ENCODE measurements at regions not wholly inside any gene's neighbourhood (a gene's known extent, or its start where the extent isn't known, plus 50 kb on each side); places are given as distances from the start of the nearest gene placed in this dataset.

- DNase-seq (ENCODE audit: low read depth in 2 of 3, low spot score in 1 of 3) = no peak
These were observed 52.0 kb upstream of the OSBPL8 start for GRCh38 chr12:76611533-76611932.

DNA sequence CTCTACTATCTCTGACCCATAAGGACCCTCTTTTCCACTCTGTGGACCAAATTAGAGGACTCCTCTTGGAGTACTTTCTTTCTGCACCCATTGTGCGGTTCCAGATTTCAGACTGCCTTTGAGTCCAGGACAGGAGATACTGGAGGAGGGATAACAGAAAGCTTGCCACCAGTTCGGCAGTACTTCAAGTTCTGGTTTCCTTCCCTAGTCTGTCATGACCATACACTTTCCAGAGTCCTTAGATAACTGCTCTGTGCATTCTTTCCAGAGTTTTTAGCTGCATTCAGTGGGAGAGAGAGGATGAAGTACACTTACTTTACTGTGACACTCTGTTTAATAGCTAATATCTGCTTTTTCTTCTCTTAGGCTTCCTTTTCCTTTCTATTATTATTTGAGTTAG is 54.8 kb upstream of the OSBPL8 start:
- no peak for DNase-seq (ENCODE audit: low read depth in 2 of 3, low spot score in 1 of 3)

DNA sequence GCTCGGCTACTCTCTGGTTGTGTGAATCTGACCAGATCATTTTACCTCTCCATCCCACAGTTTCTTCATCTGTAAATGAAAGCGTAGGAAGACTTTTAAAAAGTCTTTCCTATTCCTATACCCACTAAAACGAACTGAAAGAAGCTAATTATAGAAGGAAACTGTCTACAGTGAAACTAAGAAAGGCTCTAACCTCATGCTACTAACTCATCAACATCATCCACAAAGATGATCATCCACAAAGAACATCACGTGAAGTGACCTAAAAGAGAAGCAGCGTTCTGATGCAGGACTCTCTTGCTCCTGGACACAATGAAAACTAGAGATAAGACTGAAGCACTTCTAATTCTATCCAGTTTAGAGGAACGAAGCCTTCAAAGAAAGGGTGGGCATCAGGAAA is 58.5 kb upstream of the OSBPL8 start:
- no peak for DNase-seq (ENCODE audit: low read depth in 2 of 3, low spot score in 1 of 3)

- peak; percentile 39 to 57 (median 42) for DNase-seq (ENCODE audit: low read depth in 2 of 3, low spot score in 1 of 3)
These were observed 62.0 kb upstream of the OSBPL8 start for GRCh38 chr12:76621582-76622024.

- DNase-seq (ENCODE audit: low read depth in 2 of 3, low spot score in 1 of 3) = no peak
These were observed 62.8 kb upstream of the OSBPL8 start for GRCh38 chr12:76622351-76622750.

- DNase-seq (ENCODE audit: low read depth in 2 of 3, low spot score in 1 of 3) = no peak
These were observed 63.3 kb upstream of the OSBPL8 start for GRCh38 chr12:76622915-76623314.

GRCh38 chr12:76623931-76624330 is 64.4 kb upstream of the OSBPL8 start:
- DNase-seq (ENCODE audit: low read depth in 2 of 3, low spot score in 1 of 3) = no peak

- no peak for DNase-seq (ENCODE audit: low read depth in 2 of 3, low spot score in 1 of 3)
These were observed 68.0 kb upstream of the OSBPL8 start for GRCh38 chr12:76627346-76628135.

GRCh38 chr12:76628745-76629144 is 69.2 kb upstream of the OSBPL8 start:
- DNase-seq (ENCODE audit: low read depth in 2 of 3, low spot score in 1 of 3) = no peak

DNA sequence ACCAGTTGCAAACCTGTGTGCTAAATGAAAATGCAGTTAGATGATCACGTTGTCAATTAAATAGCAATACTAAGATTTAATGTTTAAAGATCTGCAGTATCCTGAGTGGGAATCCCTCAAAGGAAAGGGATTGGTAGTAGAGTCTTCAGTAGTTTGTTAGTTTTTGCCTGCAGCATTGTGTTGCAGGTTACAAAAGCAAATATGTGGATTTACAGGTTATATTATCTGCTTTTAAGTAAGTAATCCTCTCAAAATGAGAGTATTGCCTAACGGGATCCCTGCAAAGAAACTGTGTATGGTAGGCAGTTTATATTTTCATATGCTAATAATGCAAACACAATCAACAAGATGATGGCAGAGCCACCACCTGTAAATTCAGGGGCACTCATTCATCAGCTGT is 72.2 kb upstream of the OSBPL8 start:
- no peak for DNase-seq (ENCODE audit: low read depth in 2 of 3, low spot score in 1 of 3)

DNA sequence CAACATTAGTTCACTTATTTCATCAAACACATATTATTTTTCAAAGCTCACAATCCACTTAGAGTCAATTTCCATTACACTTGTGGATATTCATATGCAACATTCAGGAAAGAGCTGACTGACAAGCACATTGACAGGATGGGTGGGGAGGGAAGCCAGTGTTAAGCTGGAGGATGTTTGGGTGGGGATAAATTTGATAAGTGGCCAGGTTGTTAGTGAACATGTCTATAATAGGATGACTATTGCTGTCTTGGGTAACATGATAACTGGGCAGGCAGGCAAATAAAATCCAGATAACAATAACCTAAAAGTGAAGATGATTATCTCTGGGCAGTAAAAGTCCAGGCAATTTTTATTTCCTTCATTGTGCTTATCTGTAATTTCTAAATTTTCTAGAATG is 73.8 kb upstream of the OSBPL8 start:
- no peak for DNase-seq (ENCODE audit: low read depth in 2 of 3, low spot score in 1 of 3)

DNA sequence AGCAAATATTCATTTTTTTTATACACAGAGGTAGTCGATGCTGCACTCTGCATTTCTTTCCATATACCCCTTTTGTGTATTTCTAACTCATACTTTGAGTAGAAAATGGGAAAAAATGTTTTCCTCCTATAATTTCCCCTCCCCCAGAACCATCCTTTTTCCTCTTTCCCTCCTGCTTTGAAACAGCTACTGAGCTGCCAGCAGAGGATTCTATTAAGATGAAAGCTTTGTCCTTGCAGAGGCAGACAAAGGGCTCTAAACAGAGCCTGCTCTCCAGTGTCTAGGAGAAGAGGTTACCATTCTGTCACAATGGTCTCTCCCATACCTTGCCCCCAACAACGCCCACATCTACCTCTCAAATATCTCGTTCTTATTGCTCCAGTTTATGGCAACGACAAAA is 74.6 kb upstream of the OSBPL8 start:
- DNase-seq (ENCODE audit: low read depth in 2 of 3, low spot score in 1 of 3) = no peak

GRCh38 chr12:76636121-76636692 is 76.6 kb upstream of the OSBPL8 start:
- DNase-seq (ENCODE audit: low read depth in 2 of 3, low spot score in 1 of 3) = no peak

- DNase-seq (ENCODE audit: low read depth in 2 of 3, low spot score in 1 of 3) = no peak
These were observed 78.2 kb upstream of the OSBPL8 start for GRCh38 chr12:76637807-76638206.

- no peak for DNase-seq (ENCODE audit: low read depth in 2 of 3, low spot score in 1 of 3)
These were observed 80.1 kb upstream of the OSBPL8 start for GRCh38 chr12:76639646-76640045.

GRCh38 chr12:76641073-76641472 is 81.5 kb upstream of the OSBPL8 start:
- no peak for DNase-seq (ENCODE audit: low read depth in 2 of 3, low spot score in 1 of 3)

DNA sequence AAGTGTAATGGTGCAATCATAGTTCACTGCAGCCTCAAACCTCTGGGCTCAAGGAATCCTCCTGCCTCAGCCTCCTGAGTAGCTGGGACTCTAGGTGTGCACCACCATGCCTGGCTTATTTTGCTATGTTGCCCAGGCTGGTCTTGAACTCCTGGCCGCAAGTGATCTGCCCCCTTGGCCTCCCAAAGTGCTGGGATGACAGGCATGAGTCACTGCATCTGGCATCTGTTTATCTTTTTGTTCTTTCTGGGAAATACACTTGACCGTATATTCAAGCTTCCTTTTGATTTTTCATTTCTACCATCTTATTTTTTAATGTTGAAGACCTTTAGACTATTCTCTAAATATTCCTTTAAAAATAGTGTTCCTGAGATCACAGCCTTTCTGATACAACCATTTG is 82.4 kb upstream of the OSBPL8 start:
- DNase-seq (ENCODE audit: low read depth in 2 of 3, low spot score in 1 of 3) = no peak

GRCh38 chr12:76643438-76643837 is 83.9 kb upstream of the OSBPL8 start:
- no peak for DNase-seq (ENCODE audit: low read depth in 2 of 3, low spot score in 1 of 3)

DNA sequence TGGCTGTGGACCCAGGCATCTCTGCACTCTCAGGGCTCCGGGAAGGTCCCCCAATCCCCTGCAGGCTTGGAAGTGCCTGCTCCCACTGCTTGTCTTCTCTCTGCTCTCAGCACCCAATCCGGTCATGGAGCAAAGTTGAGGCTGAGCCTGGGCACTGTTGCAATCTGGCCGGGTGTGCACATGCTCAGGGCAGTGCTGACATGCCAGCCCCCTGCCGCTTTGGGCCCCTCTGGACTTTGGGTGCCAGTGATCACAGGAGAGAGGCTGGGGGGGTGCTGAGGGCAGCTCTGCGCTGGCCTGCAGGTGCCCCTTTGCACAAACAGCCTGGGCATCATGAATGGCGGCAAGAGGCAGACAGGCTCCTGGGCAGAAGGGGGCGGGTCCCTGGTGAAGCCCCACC is 85.4 kb upstream of the OSBPL8 start:
- DNase-seq (ENCODE audit: low read depth in 2 of 3, low spot score in 1 of 3) = no peak

DNA sequence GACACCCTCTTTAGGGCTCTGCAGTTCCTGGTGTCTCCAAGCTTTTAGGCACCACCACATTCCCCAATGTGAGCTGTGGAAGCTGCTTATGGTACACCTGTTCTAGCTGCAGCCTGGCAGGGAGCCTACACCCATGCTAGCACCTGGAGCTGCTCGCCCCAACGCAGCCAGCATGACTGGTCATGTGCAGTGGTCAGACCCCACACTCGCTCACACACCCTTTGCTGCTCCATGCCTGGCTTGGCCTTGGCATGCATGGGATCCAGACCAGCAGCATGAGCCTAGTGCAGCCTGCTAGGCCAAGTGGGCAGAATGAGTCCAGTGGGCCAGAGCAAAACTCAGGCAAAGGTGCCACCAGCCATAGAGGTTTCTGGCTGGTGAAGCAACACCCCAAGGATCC is 86.4 kb upstream of the OSBPL8 start:
- DNase-seq (ENCODE audit: low read depth in 2 of 3, low spot score in 1 of 3) = no peak

DNA sequence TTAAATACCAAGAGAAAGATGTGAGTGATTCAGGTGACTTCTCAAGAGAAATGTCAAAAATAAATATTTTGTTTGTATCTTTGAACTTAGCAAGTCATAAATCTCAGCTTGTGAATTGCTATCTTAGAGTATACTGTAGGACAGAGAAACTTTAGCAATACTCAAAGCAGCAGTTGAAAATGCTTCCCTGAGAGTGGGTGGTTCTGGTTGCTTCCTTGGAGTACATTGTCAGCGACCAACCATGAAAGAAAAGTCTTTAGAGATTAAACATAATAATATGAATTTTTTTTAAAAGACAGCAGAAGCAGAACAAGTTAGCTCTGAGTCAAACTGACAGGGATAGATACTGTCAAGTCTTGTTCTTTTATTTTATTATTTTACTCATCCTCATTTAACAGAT is 86.8 kb upstream of the OSBPL8 start:
- no peak for DNase-seq (ENCODE audit: low read depth in 2 of 3, low spot score in 1 of 3)

- no peak for DNase-seq (ENCODE audit: low read depth in 2 of 3, low spot score in 1 of 3)
These were observed 89.5 kb upstream of the OSBPL8 start for GRCh38 chr12:76649099-76649498.

DNA sequence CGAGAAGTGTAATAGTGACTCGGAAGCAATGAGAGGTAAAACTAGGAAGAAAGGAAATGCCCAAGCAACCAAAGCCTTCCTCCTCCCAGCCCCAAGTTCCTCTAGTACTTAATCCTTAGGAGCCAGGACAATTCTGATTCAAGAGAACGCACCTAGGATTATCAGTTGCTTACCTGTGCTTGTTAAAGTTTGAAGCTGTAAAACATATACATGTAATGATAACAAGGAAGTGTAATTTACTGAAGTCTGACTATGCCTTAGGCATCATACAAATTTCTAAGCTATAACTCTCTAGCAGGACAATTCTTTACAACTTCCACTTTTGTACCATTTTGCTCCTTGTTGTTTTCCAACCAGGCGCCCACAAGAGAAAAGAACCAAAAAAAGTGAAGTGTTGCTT is 92.8 kb upstream of the OSBPL8 start:
- DNase-seq (ENCODE audit: low read depth in 2 of 3, low spot score in 1 of 3) = no peak

Data from stimulated activated CD4-positive, alpha-beta T cell treated with anti-CD3 and anti-CD28 coated beads, Interleukin-12 subunit alpha, Interleukin-12 subunit beta, amount 100 ng/mL, for 48 hours (primary cell).